PC-3 (cell line): ENCODE measurements at regions not wholly inside any gene's neighbourhood (a gene's known extent, or its start where the extent isn't known, plus 50 kb on each side); places are given as distances from the start of the nearest gene placed in this dataset.

Experiments used
- ATAC-seq: fragments of 200-7000 bp; cut with Tn5 transposase; 2 replicates; pipeline ENCODE4 v1.9.1; 2020; ENCODE audit warnings: mild to moderate bottlenecking, moderate library complexity
- BruUV-seq: library from RNA; stranded (reverse); fragments of 400-500 nt; replicated peaks from 2 replicates; lab custom pipeline; 2021; lab: Mats Ljungman, UMichigan
- CTCF ChIA-PET: fragments of 300-600 bp; sonication (Branson Sonifier 250); formaldehyde crosslinking; loops from one replicate; lab custom pipeline; 2022; ENCODE audit warnings: antibody characterized with exemption; lab: Charles Lee
- POLR2A ChIA-PET: fragments of 300-600 bp; sonication (Branson Sonifier 250); formaldehyde crosslinking; loops from one replicate; lab custom pipeline; 2022; ENCODE audit warnings: antibody characterized with exemption; ENCODE audit not compliant: unreplicated experiment; lab: Charles Lee
- DNase-seq: peaks from one replicate; pipeline ENCODE4 v3.0.0-alpha.2; 2015
- H2AFZ ChIP-seq: fragments of 300-600 bp; sonication (generic); 2 replicates; pipeline ENCODE4 v1.6.0; 2016; ENCODE audit warnings: antibody characterized with exemption, low read length
- H3F3A ChIP-seq: fragments of 300-600 bp; sonication (generic); one replicate; pipeline ENCODE4 v1.6.0; 2017; ENCODE audit warnings: antibody characterized with exemption, low read length, control low read depth, mild to moderate bottlenecking; ENCODE audit not compliant: unreplicated experiment
- H3K27ac ChIP-seq: fragments of 300-600 bp; sonication (generic); 2 replicates; pipeline ENCODE4 v1.5.1; 2016; ENCODE audit warnings: mild to moderate bottlenecking, low read length
- H3K27me3 ChIP-seq: fragments of 300-600 bp; sonication (generic); 2 replicates; pipeline ENCODE4 v1.6.1; 2016; ENCODE audit warnings: low read length, mixed read lengths
- H3K36me3 ChIP-seq: fragments of 300-600 bp; sonication (generic); 2 replicates; pipeline ENCODE4 v1.6.1; 2016; ENCODE audit warnings: low read depth, mixed run types, low read length, mixed read lengths
- H3K4me1 ChIP-seq: fragments of 300-600 bp; sonication (generic); 2 replicates; pipeline ENCODE4 v1.5.1; 2016; ENCODE audit warnings: low read length; ENCODE audit not compliant: insufficient read depth
- H3K4me2 ChIP-seq: fragments of 300-600 bp; sonication (generic); 2 replicates; pipeline ENCODE4 v1.6.0; 2016; ENCODE audit warnings: low read length
- H3K4me3 ChIP-seq: fragments of 300-600 bp; sonication (generic); 2 replicates; pipeline ENCODE4 v1.5.1; 2016; ENCODE audit warnings: mild to moderate bottlenecking, low read length, mixed read lengths
- H3K79me2 ChIP-seq: fragments of 300-600 bp; sonication (generic); 2 replicates; pipeline ENCODE4 v1.6.1; 2017; ENCODE audit warnings: low read length, mixed read lengths
- H3K9ac ChIP-seq: fragments of 300-600 bp; sonication (generic); 2 replicates; pipeline ENCODE4 v1.6.0; 2016; ENCODE audit warnings: mild to moderate bottlenecking, low read length
- H3K9me2 ChIP-seq: fragments of 300-600 bp; sonication (generic); replicated peaks from 2 replicates; pipeline ENCODE4 v1.6.1; 2016; ENCODE audit warnings: mixed run types, low read length, mixed read lengths
- H3K9me3 ChIP-seq: fragments of 300-600 bp; sonication (generic); 2 replicates; pipeline ENCODE4 v1.6.1; 2016; ENCODE audit warnings: low read length, mixed read lengths
- H4K20me1 ChIP-seq: fragments of 300-600 bp; sonication (generic); 2 replicates; pipeline ENCODE4 v1.6.1; 2016; ENCODE audit warnings: low read length, mixed read lengths
- CTCF ChIP-seq: fragments of 300-600 bp; sonication (generic); conservative IDR thresholded peaks from 2 replicates; pipeline ENCODE4 v1.5.1; 2017; ENCODE audit warnings: antibody characterized with exemption, low read depth, mild to moderate bottlenecking, low read length
- EZH2 ChIP-seq: fragments of 300-600 bp; sonication (generic); IDR thresholded peaks from one replicate; pipeline ENCODE4 v1.6.1; 2017; ENCODE audit warnings: antibody characterized with exemption, mild to moderate bottlenecking, low read length; ENCODE audit not compliant: unreplicated experiment
- EZH2phosphoT487 ChIP-seq: fragments of 300-600 bp; sonication (generic); IDR thresholded peaks from 2 replicates; pipeline ENCODE4 v1.6.1; 2018; ENCODE audit warnings: mild to moderate bottlenecking, antibody characterized with exemption, low read length, borderline replicate concordance
- intact Hi-C: fragments of 100-400 bp; cut with micrococcal nuclease; formaldehyde crosslinking; loops from 2 replicates; pipeline ENCODE4 v1.9.0; 2023

GRCh38 chr5:23884405-23885031 is 377.1 kb downstream of the PRDM9 start:
- Histone ChIP-seq H3F3A (no peaks in the 10 kb centered on the region), H4K20me1 (no peaks in the 10 kb centered on the region), H3K4me3 (no peak overlapping the region), H2AFZ (no peak overlapping the region; the same call in 1 of the 2 replicates), H3K79me2 (no peaks in the 10 kb centered on the region), H3K27me3 (no peaks in the 10 kb centered on the region), H3K9me3 (no peaks in the 10 kb centered on the region), H3K27ac (no peak overlapping the region), H3K9ac (no peak overlapping the region), H3K4me1 (no peaks in the 10 kb centered on the region), H3K4me2 (no peak overlapping the region), H3K36me3 (no peaks in the 10 kb centered on the region), H3K9me2 (no peaks in the 10 kb centered on the region)
- ATAC-seq = no peak
- no peak for TF ChIP-seq EZH2phosphoT487
- TF ChIP-seq EZH2 = no peak
- TF ChIP-seq CTCF = no peak
- ChIA-PET CTCF (no interaction called here), POLR2A (no interaction called here)
- DNase-seq = no peak
- intact Hi-C loops = no loop called here
- no TSS peak for BruUV-seq

- Histone ChIP-seq H3K4me2 (no peak overlapping the region), H3K9me3 (no peaks in the 10 kb centered on the region), H3K9me2 (no peaks in the 10 kb centered on the region), H3K79me2 (no peaks in the 10 kb centered on the region), H3K4me1 (no peaks in the 10 kb centered on the region), H3K27me3 (no peaks in the 10 kb centered on the region), H3K27ac (no peak overlapping the region), H3K4me3 (no peak overlapping the region), H3F3A (no peaks in the 10 kb centered on the region), H3K9ac (no peak overlapping the region), H4K20me1 (no peaks in the 10 kb centered on the region), H3K36me3 (no peaks in the 10 kb centered on the region), H2AFZ (no peak overlapping the region)
- intact Hi-C loops = no loop called here
- DNase-seq (no peak), ATAC-seq (no peak)
- CTCF ChIA-PET = no interaction called here
- TF ChIP-seq CTCF (no peak), EZH2phosphoT487 (no peak), EZH2 (no peak)
- POLR2A ChIA-PET = no interaction called here
- no TSS peak for BruUV-seq
Measured at GRCh38 chr5:23893561-23893960, 386.2 kb downstream of the PRDM9 start.

- Histone ChIP-seq H3K36me3 (no peaks in the 10 kb centered on the region), H3K4me3 (no peak overlapping the region), H4K20me1 (no peaks in the 10 kb centered on the region), H3K27ac (no peak overlapping the region), H3K79me2 (no peaks in the 10 kb centered on the region), H2AFZ (no peak overlapping the region), H3K9me3 (no peaks in the 10 kb centered on the region), H3K4me1 (no peaks in the 10 kb centered on the region), H3K9ac (no peak overlapping the region), H3F3A (no peaks in the 10 kb centered on the region), H3K27me3 (no peaks in the 10 kb centered on the region), H3K9me2 (no peaks in the 10 kb centered on the region), H3K4me2 (no peak overlapping the region)
- no TSS peak for BruUV-seq
- no peak for TF ChIP-seq EZH2phosphoT487
- no peak for TF ChIP-seq EZH2
- TF ChIP-seq CTCF = no peak
- DNase-seq (no peak), ATAC-seq (no peak)
- ChIA-PET CTCF (no interaction called here), POLR2A (no interaction called here)
- intact Hi-C loops = no loop called here
Measured at GRCh38 chr5:23895614-23896013, 388.2 kb downstream of the PRDM9 start.
